UCSD-AML1 (cell line): ENCODE measurements at regions not wholly inside any gene's neighbourhood (a gene's known extent, or its start where the extent isn't known, plus 50 kb on each side); places are given as distances from the start of the nearest gene placed in this dataset.

Experiments used
- DNase-seq: peaks from one replicate; lab custom pipeline; 2025; ENCODE audit not compliant: unreplicated experiment; lab: John Stamatoyannopoulos, UW

DNA sequence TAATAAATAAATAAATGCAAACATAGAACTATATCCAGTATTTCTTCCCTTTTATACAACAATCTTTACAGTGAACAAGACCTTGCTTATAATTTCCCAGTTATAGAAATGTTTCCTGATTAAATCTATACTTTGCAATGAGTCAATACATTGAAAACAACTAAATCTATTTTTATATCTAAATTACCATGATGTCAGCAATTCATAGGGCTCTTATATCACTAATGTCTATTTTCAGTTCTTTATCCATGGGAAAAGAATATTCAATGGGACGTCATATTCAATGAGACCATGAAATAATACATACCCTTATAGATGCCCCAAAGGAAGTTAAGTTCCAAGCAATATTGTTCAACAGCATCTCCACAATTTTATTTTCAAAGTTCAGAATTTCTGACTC is 359.9 kb downstream of the CASP12 start:
- no peak for DNase-seq

DNA sequence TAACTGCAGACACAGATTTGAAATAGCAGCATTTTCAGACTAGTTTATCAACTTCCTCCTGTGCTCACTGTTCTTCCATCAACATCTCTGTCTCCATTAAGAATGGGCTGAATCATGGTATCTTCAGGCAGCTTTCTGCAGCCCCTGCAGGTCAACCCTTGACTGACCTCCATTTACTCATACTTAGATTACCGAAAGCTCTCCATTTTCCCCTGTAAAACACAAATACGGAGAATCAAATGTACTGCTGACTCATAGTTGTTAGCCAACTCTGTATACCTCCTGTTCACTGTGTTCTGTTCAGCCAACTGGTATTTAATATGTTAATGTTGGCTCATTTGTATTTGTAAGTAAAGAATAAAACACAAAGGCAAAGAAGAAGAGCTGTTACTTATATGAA is 364.0 kb downstream of the CASP12 start:
- no peak for DNase-seq

DNA sequence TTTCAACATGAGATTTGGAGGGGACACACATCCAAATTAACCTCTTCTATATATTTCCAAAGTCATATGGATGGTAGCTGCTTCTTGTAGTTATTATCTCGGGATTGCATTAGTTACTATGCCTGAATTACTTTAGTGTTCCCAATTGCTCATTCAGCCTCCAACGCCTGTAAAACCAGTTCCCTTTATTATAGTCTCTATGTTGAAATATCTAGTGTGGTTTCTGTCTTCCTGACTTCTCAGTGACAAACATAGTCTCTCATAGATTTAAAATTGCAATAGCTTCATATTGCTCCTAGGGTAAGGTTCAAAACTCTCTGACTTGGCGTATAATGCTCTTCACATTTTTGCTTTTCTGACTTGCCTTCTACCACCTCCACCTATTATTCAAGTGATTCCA is 366.4 kb downstream of the CASP12 start:
- DNase-seq: no peak

DNA sequence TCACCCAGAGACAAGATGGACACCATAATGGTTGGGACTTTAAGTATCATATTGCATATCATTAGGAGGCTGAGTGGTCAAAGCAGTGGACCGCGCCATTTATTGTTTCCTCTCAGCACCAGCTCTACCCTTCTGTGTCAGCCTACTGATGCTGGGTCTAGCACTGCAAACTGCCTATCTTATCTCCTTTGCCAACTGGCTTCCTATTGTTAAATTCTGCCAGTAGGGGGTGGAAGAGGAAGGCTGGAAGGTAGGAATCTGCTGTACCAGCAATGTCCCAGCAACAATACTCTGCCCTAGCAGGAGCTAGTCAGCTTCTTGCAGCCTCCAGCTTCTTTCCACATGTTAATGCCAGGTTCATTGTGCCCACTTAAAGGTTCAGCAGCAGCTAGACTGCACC is 367.1 kb upstream of the PDGFD start:
- DNase-seq: no peak

DNA sequence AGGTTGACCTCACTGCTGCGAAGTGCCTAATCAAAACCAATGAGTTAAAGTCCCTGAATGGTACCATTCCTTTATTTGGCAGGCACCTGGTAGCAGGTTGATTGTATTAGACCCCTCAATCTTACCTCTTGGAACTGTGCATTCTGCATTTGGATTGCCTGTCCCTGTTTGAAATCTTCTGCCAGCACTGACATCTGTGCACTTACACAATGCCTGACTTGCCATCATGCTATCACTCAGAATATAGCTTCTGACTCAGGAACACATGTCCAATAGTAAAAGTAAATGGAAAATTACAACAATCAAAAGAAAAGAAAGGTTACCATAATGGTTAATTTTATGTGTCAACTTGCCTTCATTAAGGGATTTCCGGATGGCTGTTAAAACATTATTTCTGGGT is 366.0 kb upstream of the PDGFD start:
- no peak for DNase-seq

DNA sequence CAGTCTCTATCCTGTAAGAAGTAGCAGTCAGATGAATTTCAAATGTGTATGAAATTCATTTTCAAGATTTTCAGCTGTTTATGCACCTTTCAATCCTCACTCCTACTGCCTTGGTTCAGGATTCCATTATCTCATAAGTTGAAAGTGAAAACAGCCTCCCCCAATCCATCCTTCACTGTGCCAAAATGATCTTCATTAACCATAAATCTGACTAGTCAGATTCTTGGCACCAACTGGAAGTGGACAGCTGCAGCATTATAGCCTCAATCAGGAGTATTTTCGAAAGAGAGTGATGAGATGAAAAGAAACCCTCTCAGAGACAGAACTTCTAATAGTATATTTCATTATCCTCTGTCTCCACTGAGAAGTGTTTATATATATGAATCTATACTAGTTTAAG is 365.3 kb upstream of the PDGFD start:
- DNase-seq: no peak

DNA sequence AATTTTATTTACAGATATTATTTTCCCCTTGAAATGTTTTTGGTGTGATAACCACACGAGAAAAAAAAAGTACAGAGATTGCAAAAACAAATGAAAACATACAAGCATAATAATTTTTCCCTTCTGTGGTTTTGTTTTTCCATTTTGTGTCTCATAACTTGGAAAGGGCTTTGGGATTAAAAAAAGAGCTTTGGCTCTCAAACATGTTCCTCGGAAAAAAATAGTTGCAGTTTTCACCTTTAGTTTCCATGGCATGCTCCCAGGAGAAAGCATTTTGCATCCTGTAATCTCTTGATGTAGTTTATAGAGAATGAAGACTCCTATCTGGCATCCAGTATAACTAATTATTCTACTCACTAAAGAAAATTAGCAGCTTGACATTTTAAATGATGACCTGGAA is 362.1 kb upstream of the PDGFD start:
- no peak for DNase-seq

DNA sequence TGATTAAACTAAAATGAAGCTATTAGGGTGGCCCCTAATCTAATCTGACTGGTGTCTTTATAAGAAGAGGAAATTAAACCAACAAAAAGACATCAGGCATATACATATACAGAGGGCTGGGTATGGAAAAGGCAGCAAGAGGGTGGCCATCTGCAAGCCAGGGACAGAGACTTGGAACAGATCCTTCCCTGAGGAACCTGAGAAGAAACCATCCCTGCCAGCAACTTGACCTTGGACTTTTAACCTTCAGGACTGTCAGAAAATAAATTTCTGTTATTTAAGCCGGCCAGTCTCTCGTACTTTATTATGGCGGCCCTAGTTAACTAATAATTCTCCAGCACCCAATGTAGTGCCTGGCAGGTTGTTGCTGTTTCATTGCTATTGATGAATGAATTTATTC is 361.5 kb upstream of the PDGFD start:
- no peak for DNase-seq

DNA sequence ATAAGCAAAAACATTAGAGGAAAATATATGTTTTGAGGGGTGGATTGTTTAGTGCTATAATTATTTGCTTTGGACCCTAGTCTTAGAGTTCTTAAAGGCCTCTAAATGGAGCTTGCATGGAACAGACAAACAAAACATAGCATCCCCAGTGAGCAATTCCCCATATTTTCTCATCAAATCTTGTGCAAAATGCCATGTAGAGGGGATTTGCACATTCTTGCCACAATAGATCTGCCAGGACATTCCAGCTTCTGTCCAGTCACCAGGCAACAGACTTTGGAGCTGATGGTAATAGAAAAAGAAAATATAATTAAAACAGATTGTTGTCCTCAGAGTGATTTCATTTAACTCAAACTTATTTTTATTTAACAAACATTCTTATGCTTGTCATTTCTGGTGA is 360.3 kb upstream of the PDGFD start:
- DNase-seq: no peak

DNA sequence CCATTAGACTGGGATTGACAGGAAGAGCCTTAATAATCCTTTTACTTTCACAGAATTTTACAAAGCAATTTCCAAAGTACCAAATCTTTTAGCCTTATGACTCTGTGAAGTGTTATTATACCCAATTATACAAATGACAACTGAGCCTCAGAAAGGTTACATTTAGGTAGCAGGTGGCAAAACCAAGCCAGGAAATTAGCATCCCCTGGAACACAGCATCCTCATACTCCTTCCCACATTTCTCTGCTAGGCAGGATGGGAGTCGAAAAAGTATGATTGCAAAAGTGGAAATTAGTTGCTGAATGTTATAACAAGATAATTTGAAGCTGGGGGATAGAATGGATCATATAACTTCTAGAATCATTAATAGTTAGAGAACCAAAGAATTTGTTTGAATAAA is 359.7 kb upstream of the PDGFD start:
- DNase-seq: no peak

DNA sequence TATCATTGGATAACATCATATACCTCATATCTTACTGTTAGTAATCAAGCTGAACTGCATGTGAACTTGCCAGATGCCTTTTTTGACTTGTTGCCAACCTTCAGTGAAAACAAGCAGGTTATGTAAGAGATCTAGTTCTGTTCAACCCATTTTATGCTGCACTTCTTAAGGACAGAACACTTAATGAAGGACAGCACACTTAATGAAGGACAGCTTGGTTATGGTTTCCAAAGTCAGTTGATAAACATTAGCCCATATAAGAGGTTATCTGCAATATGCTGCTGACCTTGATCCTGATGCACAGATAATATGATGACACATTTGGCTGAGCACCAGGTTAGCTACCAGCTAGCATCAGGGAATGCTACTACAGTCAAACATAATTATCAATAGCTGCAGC is 358.7 kb upstream of the PDGFD start:
- no peak for DNase-seq

DNA sequence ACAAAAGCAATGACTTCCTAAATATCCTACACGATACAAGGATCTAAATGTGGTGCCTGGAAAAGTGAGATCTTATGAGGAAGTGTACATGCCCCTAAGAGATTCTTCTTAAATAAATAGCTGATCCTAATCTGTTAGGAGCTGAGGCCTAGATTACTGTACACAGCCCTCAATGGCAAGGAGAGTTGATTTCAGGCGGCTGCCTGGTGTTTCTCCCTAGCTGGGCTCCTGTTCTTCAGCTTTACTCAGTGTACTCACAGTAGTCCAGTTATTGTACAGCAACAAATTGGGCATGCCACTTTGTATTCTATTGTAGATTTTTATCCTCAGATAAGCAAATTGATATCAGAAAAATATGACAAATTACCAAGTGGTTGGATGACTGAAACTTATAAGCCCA is 358.2 kb upstream of the PDGFD start:
- DNase-seq: no peak

DNA sequence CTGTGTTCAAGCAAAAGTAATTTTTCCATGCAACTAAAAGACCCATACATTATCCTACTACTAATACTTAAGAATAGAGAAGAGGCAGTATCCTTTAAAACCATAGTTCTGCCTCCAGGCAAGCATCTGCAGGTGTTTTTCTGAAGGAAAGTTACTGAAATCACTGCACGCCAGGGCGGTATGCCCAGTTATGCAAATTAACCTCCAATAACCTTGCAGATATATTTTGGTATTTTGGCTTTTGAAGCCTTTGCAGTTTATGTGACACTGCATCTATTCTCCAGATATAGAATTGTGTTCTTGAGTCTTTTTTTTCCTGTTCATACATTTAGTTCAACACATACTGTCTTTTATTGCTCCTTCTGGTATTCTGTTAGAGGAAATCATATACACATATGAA is 346.2 kb upstream of the PDGFD start:
- no peak for DNase-seq

DNA sequence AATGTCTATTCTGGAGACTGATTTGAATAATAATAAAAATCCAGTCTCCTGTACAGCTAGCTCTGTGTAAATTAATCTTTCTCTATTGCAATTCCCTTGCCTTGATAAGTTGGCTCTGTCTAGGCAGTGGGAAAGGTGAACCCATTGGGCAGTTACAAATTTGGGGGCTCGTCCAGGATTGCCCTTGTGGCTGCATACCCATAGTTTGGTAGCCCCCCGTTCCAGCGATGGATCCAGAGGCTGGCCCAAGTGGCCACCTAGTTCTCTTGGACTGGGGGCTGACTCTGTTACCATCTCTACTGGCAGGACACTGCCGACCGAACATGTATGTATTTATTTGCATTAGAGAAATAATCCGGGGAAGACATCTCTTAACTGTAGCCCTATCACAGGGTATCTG is 326.2 kb upstream of the PDGFD start:
- DNase-seq: no peak

DNA sequence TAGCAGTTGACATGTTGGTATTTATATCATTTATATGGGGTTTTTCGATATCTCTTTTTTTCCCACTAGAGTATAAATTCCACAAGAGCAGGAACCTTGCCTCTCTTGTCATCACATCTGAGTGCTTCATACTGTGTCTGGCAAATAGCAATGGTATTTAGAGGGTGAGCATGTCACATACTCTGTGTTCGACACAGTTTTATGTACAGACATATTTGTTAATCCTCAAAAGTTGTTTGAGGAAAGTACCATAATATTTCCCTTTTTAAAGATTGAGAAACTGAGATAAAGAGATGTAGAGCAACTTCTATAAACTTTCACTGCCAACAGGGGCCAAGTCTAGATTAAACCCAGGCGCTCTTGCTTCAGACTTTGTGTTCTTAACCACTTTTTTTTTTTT is 324.6 kb upstream of the PDGFD start:
- no peak for DNase-seq

DNA sequence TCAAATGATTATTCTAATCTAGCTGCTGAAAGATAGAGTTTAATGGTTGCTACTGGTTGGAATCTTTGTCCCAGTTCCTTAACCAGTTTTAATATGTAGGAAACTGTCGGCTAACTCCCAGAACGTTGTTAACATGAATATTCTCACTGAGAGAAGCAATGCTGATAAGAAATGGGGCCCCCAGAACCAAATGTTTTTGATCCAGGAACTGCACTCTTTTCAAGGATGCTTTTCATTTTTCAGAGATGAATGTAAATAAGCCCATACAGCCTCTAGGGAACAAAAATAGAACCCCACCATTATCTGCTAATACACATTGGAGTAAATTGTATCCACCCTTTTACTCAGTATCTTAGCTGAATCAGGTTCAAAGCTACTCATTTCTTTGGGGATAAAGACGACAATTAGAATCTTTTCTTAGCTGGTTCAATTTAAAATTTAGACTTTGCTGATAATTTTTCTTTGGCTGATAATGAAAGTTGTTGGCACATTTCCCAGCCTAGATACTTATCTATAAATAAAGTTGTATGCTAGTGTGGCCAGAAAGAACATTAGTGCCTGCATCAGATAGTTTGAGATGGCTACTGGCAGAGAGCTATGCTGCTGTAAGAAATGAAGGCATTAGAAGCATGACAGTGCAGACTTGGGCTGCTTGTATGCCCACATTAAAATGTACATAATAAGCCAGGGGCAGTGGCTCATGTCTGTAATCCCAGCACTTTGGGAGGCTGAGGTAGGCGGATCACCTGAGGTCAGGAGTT is 323.3 kb upstream of the PDGFD start:
- DNase-seq: no peak

DNA sequence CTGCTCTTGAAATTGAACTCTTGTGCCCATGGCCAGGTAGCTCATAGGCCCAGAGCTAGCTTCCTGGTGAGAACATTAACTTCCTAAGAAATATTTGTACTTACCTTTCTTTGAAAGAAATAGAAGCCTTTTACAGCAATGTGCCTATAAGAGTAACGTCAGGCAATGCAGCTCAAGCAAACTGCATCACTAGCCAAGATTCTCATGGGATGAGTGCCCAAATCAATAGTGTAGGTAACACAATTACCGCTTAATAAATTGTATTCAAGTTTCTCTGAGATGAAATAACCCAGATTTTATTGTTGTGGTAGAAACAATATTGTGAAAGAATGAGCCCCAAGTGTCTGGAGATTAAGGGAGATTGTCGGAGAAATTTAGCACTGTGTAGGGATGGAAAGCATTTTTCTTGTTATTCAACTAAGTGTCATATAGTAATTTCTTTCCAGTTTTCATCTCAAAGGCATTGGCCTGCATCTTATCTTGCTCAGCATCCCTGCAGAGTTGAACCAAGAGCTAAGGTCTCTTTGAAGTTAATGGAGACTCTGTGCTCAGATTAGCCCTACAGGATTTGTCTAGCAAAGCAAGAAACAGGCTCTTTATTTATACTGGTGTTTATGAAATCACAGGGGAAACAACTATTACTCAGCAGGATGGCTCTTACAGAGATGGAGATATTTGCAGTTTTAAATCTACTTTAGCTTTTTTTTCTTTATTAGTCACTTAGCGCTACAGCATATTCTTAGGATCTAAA is 321.0 kb upstream of the PDGFD start:
- no peak for DNase-seq

DNA sequence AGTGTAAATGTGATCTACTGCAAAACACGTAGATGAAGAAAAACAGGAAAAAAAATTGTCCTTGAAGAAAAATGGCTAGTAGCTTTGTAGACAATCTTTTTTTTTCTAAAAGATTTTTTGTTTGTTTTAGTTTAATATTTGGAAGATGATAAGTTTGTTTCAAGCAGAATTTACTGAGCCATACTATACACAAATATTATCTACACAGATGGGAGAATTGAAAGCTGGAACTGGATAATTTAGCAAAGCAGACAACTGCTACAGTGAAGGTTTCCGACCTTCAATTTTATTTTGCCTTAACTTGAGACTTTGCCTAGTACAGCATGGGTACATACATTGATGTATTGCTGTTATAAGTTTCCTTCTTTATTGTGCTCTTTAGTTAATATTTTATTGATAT is 313.0 kb upstream of the PDGFD start:
- DNase-seq: no peak

DNA sequence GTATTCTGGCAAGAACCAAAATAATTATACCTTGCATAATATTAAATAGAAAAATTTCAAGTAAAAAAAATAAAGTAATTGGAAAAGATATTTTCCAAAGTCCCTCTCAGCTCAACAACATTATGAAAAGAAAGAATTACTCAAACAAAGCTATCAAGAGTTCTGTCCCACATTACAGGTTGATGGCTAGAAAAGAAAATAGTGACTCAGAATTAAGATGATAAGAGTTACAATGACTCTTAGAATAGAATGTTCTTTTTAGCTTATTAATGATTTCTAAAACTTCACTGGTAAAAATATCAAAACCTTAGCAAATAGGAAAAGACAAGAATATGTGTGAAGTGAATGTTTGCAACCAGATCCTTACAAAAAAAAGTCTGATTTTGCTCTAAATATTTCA is 312.5 kb upstream of the PDGFD start:
- no peak for DNase-seq

DNA sequence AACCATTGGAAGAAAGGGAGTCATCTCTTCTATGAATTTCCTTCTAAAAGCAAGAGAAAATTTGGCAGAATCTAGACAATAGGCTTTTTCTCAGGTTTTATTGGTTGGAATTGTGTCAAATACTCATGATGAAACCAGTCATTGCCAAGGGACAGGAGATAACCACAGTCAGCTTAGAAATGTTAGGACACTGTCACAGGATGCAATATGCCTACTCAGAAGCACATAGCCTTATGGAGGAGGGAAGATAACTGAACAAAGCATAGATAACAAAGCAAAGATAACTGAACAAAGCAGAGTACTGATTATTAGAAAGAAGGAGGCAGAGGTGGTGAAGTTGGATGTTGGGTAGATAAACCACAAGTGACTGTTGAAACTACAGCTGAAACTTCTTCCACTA is 303.5 kb upstream of the PDGFD start:
- no peak for DNase-seq

DNA sequence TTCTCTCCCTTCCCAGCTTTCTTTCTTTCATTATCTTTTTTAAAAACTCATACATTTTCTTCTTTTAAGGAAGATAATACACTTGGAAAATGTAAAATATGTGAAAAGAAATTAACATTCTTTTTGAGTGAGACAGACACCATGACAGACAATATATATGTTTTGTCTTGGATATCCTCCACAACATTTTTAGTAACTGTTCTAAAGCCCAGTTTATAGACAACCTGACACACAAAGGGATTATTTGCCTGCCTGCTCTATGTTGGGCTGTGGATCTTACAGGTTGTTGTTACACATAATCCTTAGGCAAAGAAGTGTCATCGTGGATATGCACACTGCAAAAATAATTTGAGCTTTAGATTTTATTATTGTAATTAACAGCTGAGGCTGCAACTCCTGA is 301.4 kb upstream of the PDGFD start:
- no peak for DNase-seq

DNA sequence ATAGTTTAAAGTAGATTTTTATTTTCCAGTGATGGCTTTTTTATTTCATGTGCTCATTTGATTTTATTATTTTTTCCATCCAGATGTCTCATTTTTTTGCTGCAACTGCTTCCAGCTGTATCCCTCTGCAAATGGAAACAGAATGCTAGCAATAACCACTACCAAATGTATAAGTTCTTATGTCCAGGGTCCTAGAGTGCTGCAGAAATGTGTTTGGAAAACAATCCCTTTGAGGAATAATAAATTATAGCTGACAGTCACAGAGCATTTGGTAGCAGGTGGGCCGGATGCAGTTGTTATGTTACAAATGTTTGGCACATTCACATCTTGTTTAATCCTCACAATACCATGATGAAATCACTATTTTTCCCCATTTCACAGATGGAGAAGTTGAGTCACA is 300.7 kb upstream of the PDGFD start:
- no peak for DNase-seq

DNA sequence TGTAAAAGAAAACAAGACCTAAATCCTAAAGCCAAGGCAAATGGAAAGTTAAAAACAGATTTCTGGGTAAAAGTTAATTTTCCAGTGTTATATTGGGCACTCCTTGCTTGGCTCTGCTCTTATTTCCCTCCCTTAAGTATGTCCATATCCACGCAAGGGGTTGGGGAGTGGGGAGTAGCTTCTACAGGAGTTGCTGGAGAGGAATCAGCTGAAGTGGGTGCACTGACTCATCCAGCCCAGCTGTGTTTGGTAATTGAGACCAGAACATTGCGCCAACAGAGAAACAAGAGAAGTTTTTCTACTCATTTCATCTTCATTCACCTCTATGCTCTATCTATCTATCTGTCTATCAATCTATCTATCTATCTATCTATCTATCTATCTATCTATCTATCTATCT is 298.4 kb upstream of the PDGFD start:
- DNase-seq: no peak
